Activated B cell treated with CpG ODN at 0.5 μM for 24 hours (primary cell): ENCODE measurements at regions not wholly inside any gene's neighbourhood (a gene's known extent, or its start where the extent isn't known, plus 50 kb on each side); places are given as distances from the start of the nearest gene placed in this dataset.
A peak's percentile ranks its signal among the peaks of the same experiment; 100 is the strongest.

ENCODE experiments used
- ATAC-seq: fragments of 200-7000 bp; cut with Tn5 transposase; one replicate; pipeline ENCODE4 v1.10.0; 2021; ENCODE audit warnings: low read depth, mild to moderate bottlenecking, moderate library complexity
- CTCF ChIA-PET: fragments of 350-600 bp; sonication (Branson Sonifier 250); formaldehyde crosslinking; loops from one replicate; lab custom pipeline; 2021; ENCODE audit warnings: antibody characterized with exemption; lab: Charles Lee
- POLR2A ChIA-PET: fragments of 350-600 bp; sonication (Branson Sonifier 250); formaldehyde crosslinking; loops from one replicate; lab custom pipeline; 2021; ENCODE audit warnings: antibody characterized with exemption; lab: Charles Lee
- DNase-seq: peaks from one replicate; pipeline ENCODE4 v3.0.0; 2022
- H3K27ac Mint-ChIP-seq: one replicate; pipeline ENCODE4 v1.8.0; 2020; ENCODE audit warnings: mixed read lengths
- H3K27me3 Mint-ChIP-seq: one replicate; pipeline ENCODE4 v1.8.0; 2021; ENCODE audit warnings: mixed read lengths
- H3K36me3 Mint-ChIP-seq: one replicate; pipeline ENCODE4 v1.8.0; 2021; ENCODE audit warnings: low read depth, mixed read lengths
- H3K4me1 Mint-ChIP-seq: one replicate; pipeline ENCODE4 v1.8.0; 2021; ENCODE audit warnings: mixed read lengths
- H3K4me3 Mint-ChIP-seq: one replicate; pipeline ENCODE4 v1.8.0; 2020; ENCODE audit warnings: mild to moderate bottlenecking, mixed read lengths
- H3K9me3 Mint-ChIP-seq: one replicate; pipeline ENCODE4 v1.8.0; 2020; ENCODE audit warnings: mixed read lengths
- CTCF ChIP-seq: fragments of 200-600 bp; IDR thresholded peaks from one replicate; pipeline ENCODE4 v1.8.0; 2022; ENCODE audit warnings: antibody characterized with exemption, mild to moderate bottlenecking
- intact Hi-C: fragments of 100-400 bp; cut with micrococcal nuclease; formaldehyde crosslinking; loops from one replicate; pipeline ENCODE4 v1.15.1; 2024

DNA sequence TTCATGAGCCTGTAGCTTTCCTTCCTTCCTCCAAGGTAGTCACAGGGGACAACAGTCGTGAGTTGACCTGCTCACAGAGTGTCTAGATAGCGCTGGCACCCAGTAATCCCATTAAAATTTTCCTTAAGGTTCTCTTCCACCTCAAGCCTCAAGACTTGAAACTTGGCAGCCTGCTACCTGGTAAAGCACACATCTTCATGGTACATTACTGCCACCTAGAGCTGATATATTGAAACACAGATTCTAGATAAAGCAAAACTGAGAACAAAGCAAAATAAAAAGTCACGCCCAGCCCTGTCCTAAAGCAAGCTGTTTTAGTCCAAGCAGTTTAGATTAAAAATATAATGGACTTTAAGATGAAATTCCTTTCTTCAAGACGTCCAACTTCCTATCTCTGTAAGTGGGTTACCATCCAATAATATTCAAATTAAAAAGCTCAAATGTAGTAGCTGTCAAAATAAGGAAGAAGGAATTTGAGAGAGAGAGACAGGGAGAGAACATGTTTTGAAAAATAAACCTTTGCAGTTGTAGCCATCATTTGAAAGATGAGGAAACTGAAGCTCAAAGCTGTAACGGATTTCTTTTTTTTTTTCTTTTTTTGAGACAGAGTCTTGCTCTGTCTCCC, 50.7 kb upstream of the CD83 start:
- H3K27me3 Mint-ChIP-seq: no peaks in the 10 kb centered on the region
- peak; percentile 88 for ATAC-seq
- H3K36me3 Mint-ChIP-seq: no peaks in the 10 kb centered on the region
- peak overlapping the region; percentile 74 for H3K27ac Mint-ChIP-seq
- no peak for TF ChIP-seq CTCF
- CTCF ChIA-PET: interaction anchor here (0.5 to 7.3 kb wide), 51 partner anchors 8 to 1558 kb away, joined by 3 to 168 read pairs (median 5); partner anchors contain the start of gene CD83
- no peak for DNase-seq
- intact Hi-C loops: loop anchor here (1.0 to 10.0 kb wide), 9 partner anchors 20 to 1558 kb away; partner anchors contain the start of gene CD83
- POLR2A ChIA-PET: interaction anchor here (0.5 to 6.1 kb wide), 17 partner anchors 8 to 1266 kb away, joined by 3 to 52 read pairs (median 5); partner anchors contain the start of genes CD83, MCUR1 and RNF182
- H3K9me3 Mint-ChIP-seq: peaks cover 9% of the 10 kb centered on the region
- peak overlapping the region; percentile 42 for H3K4me3 Mint-ChIP-seq
- peaks cover 37% of the 10 kb centered on the region for H3K4me1 Mint-ChIP-seq

DNA sequence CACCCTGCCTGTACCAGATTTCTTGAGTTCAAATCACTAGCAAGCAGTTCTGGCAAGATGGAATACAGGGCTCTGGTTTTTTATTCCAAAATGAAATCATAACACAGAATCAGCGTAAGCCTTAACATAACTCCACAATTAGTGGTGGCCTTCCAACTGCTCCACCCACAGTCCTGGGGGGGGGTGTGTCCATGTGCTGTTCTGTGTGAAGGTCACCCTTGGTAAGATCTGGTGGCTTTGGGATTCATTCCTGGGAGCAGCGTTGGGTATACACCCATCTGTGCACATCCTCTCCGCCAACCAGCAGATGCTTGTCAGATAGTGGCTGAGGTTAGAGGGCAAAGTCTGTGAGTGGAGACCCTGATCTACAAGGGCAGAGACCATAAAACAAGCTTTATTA, 49.9 kb upstream of the CD83 start:
- Mint-ChIP-seq H3K27me3 (no peaks in the 10 kb centered on the region), H3K36me3 (no peaks in the 10 kb centered on the region), H3K4me3 (no peak overlapping the region), H3K9me3 (peaks cover 1% of the 10 kb centered on the region), H3K27ac (peak overlapping the region; percentile 64), H3K4me1 (peaks cover 42% of the 10 kb centered on the region)
- CTCF ChIA-PET: interaction anchor here (0.8 to 7.3 kb wide), 29 partner anchors 8 to 1557 kb away, joined by 3 to 168 read pairs (median 7); partner anchors contain the start of gene CD83
- ATAC-seq (no peak), DNase-seq (no peak)
- TF ChIP-seq CTCF: no peak
- intact Hi-C loops: loop anchor here (1.0 to 10.0 kb wide), 8 partner anchors 21 to 1557 kb away; partner anchors contain the start of gene CD83
- POLR2A ChIA-PET: interaction anchor here (0.5 to 6.1 kb wide), 10 partner anchors 7 to 1265 kb away, joined by 4 to 52 read pairs (median 12); partner anchors contain the start of gene CD83
